ENCODE measurements at regions not wholly inside any gene's neighbourhood (a gene's known extent, or its start where the extent isn't known, plus 50 kb on each side); places are given as distances from the start of the nearest gene placed in this dataset.

GRCh38 chr4:17293901-17294300 is 218.0 kb downstream of the QDPR start:
- no peak for DNase-seq

GRCh38 chr4:17288151-17288550 is 223.7 kb downstream of the QDPR start:
- DNase-seq: no peak

- DNase-seq: no peak
These were observed 225.0 kb downstream of the QDPR start for GRCh38 chr4:17286752-17287460.

- DNase-seq: no peak
These were observed 226.1 kb downstream of the QDPR start for GRCh38 chr4:17285747-17286146.

- no peak for DNase-seq
These were observed 227.3 kb downstream of the QDPR start for GRCh38 chr4:17284323-17285175.

- DNase-seq: no peak
These were observed 228.1 kb downstream of the QDPR start for GRCh38 chr4:17283832-17284231.

GRCh38 chr4:17283251-17283650 is 228.6 kb downstream of the QDPR start:
- DNase-seq: no peak

- no peak for DNase-seq
These were observed 231.4 kb downstream of the QDPR start for GRCh38 chr4:17280261-17281018.

GRCh38 chr4:17276776-17277175 is 235.1 kb downstream of the QDPR start:
- DNase-seq: peak; percentile 17

GRCh38 chr4:17275836-17276235 is 236.1 kb downstream of the QDPR start:
- no peak for DNase-seq

- DNase-seq: no peak
These were observed 238.8 kb downstream of the QDPR start for GRCh38 chr4:17273047-17273446.

GRCh38 chr4:17272154-17272553 is 239.7 kb downstream of the QDPR start:
- DNase-seq: no peak

- no peak for DNase-seq
These were observed 246.2 kb downstream of the QDPR start for GRCh38 chr4:17265653-17266052.

- no peak for DNase-seq
These were observed 246.8 kb downstream of the QDPR start for GRCh38 chr4:17265139-17265538.

- no peak for DNase-seq
These were observed 251.6 kb downstream of the QDPR start for GRCh38 chr4:17260166-17260907.

GRCh38 chr4:17258106-17258505 is 253.8 kb downstream of the QDPR start:
- DNase-seq: no peak

GRCh38 chr4:17252131-17252530 is 259.8 kb downstream of the QDPR start:
- no peak for DNase-seq

- DNase-seq: no peak
These were observed 260.8 kb downstream of the QDPR start for GRCh38 chr4:17251101-17251500.

GRCh38 chr4:17250591-17250990 is 261.3 kb downstream of the QDPR start:
- no peak for DNase-seq

- no peak for DNase-seq
These were observed 265.2 kb downstream of the QDPR start for GRCh38 chr4:17246656-17247055.

GRCh38 chr4:17241835-17242234 is 270.1 kb downstream of the QDPR start:
- DNase-seq: no peak

- DNase-seq: no peak
These were observed 273.3 kb downstream of the QDPR start for GRCh38 chr4:17238633-17239032.

Measured in tongue (tissue), 1 donor.